GM19452 (cell line): ENCODE measurements at regions not wholly inside any gene's neighbourhood (a gene's known extent, or its start where the extent isn't known, plus 50 kb on each side); places are given as distances from the start of the nearest gene placed in this dataset.
"Not testable (repeated sequence)": the region's sequence is repeated elsewhere in the genome, so short reads cannot be mapped to it uniquely, and the experiment has no call there.

Experiments used
- ATAC-seq: cut with Tn5 transposase; IDR thresholded peaks from one replicate; pipeline ENCODE4 v1.9.1; 2021; ENCODE audit not compliant: unreplicated experiment

- ATAC-seq: no peak
Measured at GRCh38 chr3:72270072-72270681, 485.2 kb upstream of the PROK2 start.

DNA sequence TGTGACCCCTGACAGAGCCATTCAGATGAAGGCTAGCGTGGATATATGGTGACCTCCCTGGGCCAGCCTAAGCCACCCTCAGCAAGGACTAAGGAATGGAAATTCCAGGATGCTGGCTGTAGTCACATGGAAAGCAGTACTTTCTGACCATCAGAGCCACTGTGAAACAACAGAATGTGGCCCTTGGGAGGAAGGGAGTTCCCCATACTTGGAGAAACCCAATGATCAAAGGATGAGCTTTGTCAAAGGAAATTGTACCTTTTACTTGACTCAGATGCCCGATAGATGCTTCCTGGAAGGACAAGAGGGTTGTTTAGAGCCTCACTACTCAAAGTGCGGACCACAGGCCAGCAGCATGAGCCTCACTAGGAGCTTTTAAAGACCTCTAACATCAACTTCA lies 484.5 kb upstream of the PROK2 start:
- no peak for ATAC-seq

- not testable (repeated sequence) for ATAC-seq
Measured at GRCh38 chr3:72266921-72267524, 482.1 kb upstream of the PROK2 start.

- ATAC-seq: no peak
Measured at GRCh38 chr3:72266016-72266370, 481.0 kb upstream of the PROK2 start.

DNA sequence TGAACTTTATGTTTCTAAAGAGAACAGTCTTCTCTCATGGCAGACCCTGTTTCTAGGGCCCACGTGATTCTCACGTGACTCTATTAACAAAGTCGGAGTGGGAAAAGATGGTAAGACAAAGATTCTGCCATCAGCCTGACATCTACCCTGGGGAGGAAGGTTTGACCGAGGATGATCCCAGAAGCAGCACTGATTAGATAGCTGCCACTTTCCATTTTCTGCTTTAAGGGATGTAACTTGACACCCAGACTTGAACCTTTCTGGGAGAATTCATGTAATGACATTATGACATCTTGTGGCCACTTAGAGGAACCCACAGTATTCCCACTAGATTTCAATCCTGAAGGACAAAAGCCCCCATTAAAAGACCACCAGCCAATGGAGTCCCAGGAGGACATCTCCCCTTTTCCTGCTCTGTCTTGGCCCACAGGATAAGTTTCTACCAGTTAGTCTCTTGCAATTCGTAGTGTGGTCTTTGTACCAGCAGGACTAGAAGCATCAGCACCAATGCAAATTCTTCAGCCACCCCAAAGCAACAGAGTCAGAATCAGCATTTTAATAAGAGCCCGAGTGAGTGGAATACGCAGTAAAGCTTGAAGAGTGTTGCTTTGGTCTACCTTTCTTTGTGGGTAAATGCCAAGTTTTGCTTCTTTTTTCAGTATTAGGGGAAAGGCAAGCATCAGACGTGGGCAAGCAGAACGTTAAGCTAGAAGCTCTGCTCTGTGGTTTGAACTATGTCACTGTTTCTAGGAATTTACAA lies 480.5 kb upstream of the PROK2 start:
- no peak for ATAC-seq

DNA sequence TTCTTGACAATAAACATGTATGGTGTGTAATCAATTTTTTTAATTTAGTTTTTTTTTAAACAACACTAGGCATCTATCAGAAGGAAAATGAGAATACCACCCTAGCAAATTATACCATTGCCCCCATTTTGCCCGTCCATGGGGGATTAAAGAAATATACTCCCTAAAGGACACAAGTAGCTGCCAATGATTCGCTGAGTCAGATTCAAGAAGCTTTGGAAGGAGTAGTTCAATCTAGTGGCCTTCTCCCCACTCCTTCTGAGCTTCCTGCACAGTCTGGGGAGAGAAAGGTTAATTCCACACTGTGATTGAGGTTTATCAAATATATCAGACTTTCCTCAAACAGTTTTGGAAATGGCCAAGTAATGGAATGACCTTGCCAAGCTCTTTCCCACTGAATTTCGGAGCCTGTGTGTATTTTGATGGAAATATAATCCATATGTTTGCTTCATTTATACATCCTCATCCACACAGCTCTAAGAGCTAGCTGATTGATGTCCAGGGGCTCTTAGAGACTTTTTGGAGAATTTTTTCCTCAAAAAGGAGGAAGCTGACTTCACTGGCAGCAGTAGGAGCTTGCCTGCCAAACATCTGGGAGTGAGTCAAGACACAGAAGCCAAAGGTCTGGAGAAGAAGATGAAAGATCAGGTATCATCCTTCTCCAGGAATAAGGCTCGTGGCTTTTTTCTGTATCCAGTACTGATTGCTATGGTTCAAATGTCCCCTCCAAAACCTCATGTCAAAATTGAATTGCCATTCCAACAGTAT lies 478.5 kb upstream of the PROK2 start:
- no peak for ATAC-seq

DNA sequence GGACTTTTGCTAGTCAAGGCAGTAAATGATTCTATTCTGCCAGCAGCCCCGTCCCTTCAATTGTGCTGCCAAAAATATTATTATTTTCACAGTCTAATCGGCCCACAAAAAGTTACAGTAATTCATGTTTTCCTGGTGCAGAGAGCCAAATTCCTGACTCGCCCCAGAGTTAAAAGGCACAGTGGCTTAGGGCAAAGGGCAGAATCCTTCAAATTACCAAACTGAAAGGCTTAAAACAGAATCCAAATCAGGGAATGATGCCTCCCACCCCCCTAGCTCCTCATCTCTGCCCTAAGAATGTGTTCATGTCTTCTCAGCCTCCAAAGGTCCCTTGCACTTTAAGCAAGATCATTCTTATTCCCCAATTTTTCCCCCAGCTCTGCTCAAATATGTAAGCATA lies 477.8 kb upstream of the PROK2 start:
- no peak for ATAC-seq

- ATAC-seq: no peak
Measured at GRCh38 chr3:72261566-72262564, 476.9 kb upstream of the PROK2 start.

DNA sequence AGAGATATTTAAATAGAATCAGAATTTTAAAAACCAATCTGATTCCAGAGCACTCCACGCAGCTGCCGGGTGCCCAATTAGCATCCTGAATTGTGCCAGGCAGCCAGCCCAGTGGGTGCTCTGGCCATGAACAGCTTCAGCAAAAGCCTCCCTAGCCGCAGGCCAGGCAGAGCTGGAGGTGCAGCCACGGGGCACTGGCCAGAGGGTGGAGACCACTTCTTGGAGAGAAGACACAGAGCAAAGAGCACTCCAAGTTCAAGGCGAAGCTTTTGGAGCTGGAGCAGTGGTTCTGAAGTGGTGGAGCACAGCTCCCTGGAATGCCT lies 475.6 kb upstream of the PROK2 start:
- ATAC-seq: no peak

GRCh38 chr3:72259755-72260587 lies 475.0 kb upstream of the PROK2 start:
- no peak for ATAC-seq

DNA sequence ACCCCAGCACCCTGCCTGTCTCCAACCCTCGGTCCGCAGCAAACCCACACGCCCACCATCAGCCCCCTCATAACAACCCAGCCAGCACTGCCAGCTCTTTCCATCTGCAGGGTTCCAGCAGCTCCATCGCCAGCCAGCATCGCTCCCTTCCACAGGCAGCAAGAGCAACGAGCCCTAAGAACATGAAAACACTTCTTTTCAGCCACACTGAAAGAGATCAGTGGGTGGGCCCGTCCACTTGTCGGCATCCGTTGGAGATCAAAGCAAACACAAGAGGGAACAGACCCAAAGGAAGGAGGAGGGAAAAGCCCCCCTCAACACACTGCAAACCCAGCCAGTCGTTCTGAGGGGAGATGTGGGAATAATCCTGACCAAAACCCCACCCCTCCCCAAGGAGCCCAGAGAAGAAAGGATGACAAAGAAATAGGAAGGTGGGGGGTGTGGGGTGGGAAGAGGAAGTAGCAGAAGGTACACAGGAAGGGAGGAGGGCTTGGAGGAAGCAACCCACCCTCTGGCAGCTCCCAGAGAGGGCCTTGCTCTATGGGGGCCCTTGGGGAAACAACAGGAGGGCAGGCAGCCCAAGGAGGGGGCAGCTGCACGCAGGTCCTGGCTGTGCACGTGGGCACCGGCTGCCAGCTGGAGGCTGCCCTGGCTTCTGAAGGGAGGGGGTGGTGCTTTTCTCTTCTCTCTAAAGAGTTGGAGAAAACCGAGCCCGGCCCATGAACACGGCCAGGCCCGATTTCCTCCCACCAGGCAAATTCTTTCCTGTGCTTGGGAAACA lies 473.6 kb upstream of the PROK2 start:
- ATAC-seq: no peak

- no peak for ATAC-seq
Measured at GRCh38 chr3:72257738-72258137, 472.8 kb upstream of the PROK2 start.

DNA sequence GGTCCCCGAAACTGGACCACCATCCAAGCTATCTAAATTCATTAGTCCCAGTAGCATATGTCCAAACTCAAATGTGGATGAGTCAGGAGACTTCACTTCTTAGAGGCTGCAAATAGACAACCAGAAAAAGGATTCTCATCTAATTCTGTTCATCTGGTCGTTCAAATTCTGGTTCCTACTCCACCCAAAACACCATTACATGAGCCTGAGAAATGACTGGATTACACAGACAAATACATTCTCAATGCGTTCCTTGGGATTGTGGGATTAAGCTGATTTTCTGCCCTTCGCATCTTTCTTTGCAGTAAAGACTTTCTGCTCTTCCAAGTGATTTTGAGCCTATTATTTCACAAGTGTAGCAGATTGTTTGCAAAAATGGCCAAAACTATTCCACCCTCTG lies 472.3 kb upstream of the PROK2 start:
- no peak for ATAC-seq

- no peak for ATAC-seq
Measured at GRCh38 chr3:72256716-72257115, 471.8 kb upstream of the PROK2 start.

GRCh38 chr3:72255791-72256559 lies 471.0 kb upstream of the PROK2 start:
- ATAC-seq: no peak

GRCh38 chr3:72255191-72255590 lies 470.2 kb upstream of the PROK2 start:
- no peak for ATAC-seq

DNA sequence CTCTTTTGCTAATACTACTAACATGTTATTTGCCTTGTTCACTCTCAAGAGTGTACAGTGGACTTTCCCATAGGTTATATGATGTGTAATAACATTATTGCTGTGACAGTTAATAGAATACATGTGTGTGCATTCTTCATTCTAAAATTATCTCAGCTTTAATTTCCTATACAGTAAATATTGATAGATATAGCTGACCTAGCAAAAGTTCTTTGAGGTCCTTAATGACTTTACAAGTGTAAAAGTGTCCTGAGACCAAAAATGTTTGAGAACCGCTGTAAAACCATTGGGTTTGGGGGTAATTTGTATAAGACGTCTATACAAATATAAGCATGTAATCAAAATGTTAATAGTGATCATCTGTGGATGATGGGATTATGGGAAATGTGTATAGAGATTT lies 469.5 kb upstream of the PROK2 start:
- no peak for ATAC-seq

GRCh38 chr3:72250725-72251124 lies 465.8 kb upstream of the PROK2 start:
- no peak for ATAC-seq
